Left ventricle myocardium superior (tissue), 1 donor: ENCODE measurements at regions not wholly inside any gene's neighbourhood (a gene's known extent, or its start where the extent isn't known, plus 50 kb on each side); places are given as distances from the start of the nearest gene placed in this dataset.

Source experiments
- ATAC-seq: fragments of 200-7000 bp; cut with Tn5 transposase; one replicate; pipeline ENCODE4 v1.9.1; 2020; ENCODE audit warnings: mild to moderate bottlenecking, moderate library complexity
- DNase-seq: peaks from one replicate; pipeline ENCODE4 v3.0.0-alpha.2; 2020
- intact Hi-C: fragments of 100-400 bp; cut with micrococcal nuclease; formaldehyde crosslinking; loops from one replicate; pipeline ENCODE4 v1.11.0; 2022
- donor health status: DM: no; HTN: yes; CAD: no; lungs with severe emphysema.

- intact Hi-C loops = no loop called here
- no peak for ATAC-seq
- no peak for DNase-seq
Observed at GRCh38 chr7:26918241-26918640, 53.9 kb upstream of the SKAP2 start.

DNA sequence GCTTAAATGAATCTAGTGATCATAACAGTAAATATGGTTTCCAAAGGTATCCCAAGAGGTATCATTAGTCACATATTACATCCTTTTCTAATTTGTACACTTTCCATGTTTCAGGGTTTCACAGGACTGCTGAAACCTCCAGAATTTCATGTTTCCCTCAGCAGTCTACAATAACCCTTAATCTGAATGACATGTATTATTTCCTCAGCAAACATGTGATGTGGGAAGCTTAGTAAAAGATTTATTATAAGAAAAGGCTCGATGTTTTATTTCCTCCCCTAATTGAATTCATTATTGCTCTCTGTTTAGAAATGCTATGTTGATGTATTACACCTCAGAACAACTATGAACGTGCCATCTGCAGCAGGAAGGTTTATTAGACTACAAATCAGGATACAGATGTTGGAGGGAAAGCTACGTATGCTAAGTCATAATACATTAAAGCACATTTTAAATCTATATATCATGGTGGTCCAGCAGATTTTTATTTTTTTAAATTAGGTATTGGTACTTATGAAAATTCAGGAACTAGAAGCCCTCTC lies 52.5 kb upstream of the SKAP2 start:
- intact Hi-C loops = no loop called here
- no peak for ATAC-seq

DNA sequence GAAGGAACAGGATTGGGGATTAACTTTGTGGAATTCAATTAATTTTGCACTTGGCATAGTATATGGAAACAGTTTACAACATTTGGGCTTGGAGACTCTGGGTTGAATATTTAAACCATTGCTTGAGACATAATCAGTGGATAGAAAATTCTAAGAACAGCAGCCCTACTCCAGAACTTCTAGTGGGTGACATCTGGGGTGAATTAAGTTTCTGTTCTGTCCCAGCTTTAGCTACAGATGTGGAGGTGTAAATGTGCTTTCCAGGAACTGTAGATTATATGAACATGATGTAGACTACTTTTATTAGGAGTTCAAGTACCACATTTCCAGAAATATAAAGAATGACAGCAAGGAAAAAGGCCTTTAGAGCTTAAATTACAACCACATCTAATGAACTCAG lies 51.9 kb upstream of the SKAP2 start:
- ATAC-seq = no peak
- no peak for DNase-seq

More for the DNA sequence above, 52.5 kb upstream of the SKAP2 start:
- DNase-seq = no peak

More for the DNA sequence above, 51.9 kb upstream of the SKAP2 start:
- intact Hi-C loops = no loop called here
